Fibroblast of villous mesenchyme (primary cell): ENCODE measurements at regions not wholly inside any gene's neighbourhood (a gene's known extent, or its start where the extent isn't known, plus 50 kb on each side); places are given as distances from the start of the nearest gene placed in this dataset.

Experiments
- DNase-seq: peaks from one replicate; pipeline ENCODE4 v3.0.0-alpha.2; 2010; ENCODE audit warnings: low read depth
- H3K4me3 ChIP-seq: 2 replicates; pipeline ENCODE4 v1.5.1; 2011; ENCODE audit warnings: low read depth, mild to moderate bottlenecking, low read length
- TF ChIP-seq, protein P1 (sequence below): IDR thresholded peaks from 2 replicates; pipeline ENCODE4 v1.5.1; 2012; ENCODE audit warnings: low read depth, mild to moderate bottlenecking, low read length; ENCODE audit not compliant: insufficient read depth

DNA sequence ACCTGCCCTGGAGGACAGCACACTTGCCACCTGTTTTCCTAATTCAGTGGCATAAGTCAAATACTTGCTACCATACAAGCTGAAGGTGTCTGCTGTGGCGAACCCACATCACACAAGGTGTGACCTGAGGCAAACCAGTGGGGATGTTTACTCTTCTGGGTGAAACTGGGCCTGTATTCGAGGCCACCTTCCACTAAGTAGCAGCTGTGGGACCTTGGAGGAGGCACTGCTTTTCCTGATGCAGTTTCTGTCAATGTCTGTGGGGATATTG, 927.4 kb downstream of the BRD1 start:
- DNase-seq, result no peak
- no peak overlapping the region for H3K4me3 ChIP-seq
- TF ChIP-seq, protein P1, sequence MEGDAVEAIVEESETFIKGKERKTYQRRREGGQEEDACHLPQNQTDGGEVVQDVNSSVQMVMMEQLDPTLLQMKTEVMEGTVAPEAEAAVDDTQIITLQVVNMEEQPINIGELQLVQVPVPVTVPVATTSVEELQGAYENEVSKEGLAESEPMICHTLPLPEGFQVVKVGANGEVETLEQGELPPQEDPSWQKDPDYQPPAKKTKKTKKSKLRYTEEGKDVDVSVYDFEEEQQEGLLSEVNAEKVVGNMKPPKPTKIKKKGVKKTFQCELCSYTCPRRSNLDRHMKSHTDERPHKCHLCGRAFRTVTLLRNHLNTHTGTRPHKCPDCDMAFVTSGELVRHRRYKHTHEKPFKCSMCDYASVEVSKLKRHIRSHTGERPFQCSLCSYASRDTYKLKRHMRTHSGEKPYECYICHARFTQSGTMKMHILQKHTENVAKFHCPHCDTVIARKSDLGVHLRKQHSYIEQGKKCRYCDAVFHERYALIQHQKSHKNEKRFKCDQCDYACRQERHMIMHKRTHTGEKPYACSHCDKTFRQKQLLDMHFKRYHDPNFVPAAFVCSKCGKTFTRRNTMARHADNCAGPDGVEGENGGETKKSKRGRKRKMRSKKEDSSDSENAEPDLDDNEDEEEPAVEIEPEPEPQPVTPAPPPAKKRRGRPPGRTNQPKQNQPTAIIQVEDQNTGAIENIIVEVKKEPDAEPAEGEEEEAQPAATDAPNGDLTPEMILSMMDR, result no peak

DNA sequence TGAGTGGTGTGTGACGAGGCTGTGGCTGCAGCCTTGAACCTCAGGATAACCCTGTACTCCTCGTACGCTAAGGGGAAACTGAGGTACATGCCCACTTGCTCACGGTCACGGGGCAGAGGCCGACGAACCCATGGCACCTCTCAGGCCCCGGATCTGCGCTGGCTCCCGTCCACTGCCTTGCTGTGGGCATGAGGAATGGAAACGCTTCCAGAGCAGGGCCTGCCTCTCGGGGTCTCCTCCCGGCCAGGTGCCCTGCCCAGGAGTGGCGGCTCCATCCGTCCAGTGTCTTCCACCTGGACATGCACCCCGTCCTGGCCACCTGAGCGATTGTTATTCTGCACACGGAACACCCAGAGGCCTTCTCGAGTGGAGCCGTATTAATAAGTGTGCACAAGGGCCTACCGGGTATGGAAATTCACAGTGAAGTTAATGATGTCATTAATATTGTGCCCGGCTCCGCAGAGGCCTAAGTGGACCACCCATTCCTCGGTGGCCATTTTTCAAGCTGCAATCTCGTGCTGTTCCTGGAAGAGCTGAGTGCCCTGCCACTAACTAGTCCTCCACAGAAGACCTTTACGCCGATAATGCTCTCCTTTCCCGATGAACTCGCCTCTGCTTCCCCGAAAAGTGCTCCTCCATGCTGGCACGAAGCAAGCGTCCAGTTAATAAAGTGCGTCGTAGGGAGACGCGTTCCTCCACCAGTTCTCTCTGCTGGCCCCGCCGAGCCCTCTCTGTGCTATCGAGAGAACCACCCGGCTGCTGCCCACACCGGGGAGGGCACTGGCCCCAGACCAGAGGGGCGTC, 927.9 kb downstream of the BRD1 start:
- TF ChIP-seq, protein P1, result no peak
- H3K4me3 ChIP-seq, result no peak overlapping the region
- no peak for DNase-seq

DNA sequence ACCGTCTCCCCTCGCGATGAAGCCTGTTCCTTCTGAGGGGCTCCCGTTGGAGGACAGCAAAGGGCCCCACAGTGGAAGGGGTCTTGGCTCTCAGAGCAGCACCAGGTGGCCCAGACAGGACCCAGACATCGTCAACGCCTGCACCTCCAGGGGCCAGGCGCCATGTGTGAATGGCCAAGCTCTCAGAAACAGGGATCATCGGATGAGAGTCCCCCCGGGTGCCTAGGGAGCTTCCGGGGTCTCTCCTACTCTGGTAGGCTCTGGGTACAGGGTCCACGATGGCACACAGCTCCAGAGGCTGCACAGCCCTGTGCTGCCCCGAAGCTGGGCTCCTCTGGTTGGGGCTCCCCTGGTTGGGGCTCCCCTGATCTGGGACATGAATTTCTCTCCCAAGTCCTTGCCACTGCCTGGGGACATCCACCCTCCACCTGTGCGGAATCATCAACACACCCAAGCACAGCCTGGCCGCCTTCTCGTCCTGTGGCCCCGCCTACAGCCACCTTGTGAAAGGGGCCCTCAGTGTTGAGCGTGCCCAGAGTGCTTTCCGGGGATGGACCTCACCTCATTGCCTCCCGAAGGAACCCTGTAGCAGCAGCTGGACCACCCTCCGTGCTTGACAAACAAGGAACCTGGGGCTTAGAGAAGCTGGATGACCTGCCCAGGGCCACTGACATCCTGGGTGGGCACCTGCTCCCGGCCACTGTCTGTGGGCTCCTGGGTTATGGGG, 929.0 kb downstream of the BRD1 start:
- H3K4me3 ChIP-seq, result no peak overlapping the region
- TF ChIP-seq, protein P1, result no peak
- DNase-seq, result no peak

DNA sequence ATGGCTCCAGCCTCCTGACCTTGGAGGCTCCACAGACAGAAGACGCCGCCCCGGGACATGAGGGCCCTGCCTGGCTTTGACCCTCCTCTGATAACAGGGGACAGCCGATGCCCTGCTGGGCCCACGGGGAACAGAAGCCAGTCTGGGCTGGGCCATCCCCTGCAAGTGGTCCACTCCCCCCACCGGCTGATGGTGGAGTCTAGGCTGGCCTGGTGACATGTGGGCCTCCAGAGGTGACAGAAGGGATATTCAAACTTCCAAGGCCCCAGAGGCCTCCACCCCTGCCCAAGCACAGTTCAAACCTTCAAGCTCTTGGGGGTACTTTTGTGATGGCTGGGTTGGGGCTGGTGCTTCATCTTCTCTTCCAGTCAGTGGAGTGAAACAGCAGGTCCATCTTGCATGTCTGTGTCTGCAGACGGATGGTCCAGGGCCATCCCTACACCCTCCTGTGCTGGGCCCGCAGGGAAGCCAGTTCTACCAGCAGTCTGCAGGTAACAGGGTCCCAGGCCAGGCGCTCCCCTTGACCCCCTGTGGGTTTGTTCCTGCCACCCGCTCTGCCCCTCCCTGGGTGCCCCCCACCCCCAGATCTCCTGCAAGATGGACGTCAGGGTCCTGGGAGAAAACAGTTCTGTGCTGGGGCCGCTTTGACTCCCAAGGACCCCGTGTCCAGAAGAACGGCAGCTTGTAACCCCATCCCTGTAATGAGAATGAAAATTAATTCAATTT, 929.9 kb downstream of the BRD1 start:
- no peak for DNase-seq
- TF ChIP-seq, protein P1, result no peak
- H3K4me3 ChIP-seq, result no peak overlapping the region

DNA sequence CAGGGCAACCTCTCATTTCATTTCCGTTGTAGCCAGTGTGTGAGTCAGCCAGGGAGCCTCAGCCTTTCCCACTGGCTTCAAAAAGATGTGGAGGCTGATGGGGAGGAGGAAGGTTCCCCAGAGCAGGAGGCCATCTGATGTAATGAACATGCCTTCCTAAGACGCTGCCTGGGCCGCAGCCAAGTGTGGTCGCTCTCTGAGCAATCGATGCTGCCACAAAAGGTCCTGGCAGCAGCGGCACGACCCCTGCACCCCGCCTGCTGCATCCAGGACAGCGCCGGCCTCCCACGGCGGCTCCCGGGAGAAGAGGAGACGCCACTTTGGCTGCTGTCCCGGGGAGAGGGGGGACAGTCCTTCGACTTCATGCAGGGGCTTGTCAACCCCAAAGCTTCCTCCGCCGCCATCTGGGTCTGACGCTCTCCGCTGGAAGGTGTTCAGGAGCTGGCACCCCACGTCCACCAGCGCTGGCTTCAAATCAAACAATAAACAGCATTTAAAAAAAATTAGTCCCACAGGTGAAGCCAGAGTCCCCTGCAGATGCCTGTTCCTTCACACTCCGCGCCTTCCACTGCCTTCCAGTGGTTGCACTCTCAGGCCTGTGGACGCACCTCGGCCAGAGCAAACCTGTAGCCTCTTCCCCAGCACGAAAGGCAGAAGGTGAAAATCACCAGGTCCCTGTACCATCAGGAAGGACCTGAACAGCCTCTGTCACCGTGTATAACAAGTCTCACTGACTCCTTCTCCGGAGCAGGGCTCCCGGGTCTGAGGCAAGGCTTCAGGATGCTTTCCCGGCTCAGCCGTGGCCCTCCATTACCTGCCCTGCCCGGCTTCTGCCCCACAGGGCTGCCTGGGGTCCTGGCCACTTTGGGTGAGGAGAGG, 930.7 kb downstream of the BRD1 start:
- no peak overlapping the region for H3K4me3 ChIP-seq
- no peak for DNase-seq
- TF ChIP-seq, protein P1, result no peak
